ENCODE measurements at regions not wholly inside any gene's neighbourhood (a gene's known extent, or its start where the extent isn't known, plus 50 kb on each side); places are given as distances from the start of the nearest gene placed in this dataset.

DNA sequence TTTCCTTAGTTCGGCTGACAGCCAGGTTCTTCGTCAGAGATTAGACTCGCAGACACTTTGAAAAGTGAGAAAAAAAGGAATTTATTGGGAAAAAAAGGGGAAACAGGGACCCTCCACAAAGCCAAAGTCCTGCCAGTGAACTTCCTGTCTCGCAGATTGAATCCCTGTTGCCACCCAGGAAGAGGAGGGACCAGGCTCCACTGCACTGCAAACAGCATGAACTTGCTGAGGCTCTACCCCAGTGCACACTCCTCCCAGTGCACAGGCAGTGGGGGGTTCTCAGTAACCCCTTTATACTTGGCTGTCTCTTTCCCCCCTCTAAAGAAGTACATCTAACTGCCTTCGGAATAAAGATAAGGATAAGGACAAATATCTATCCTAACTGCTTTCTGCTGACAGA lies 959.0 kb downstream of the GRIK2 start:
- Histone ChIP-seq H2AFZ (ENCODE audit: low read depth) (no peak overlapping the region), H3K27me3 (ENCODE audit: insufficient read depth, low read depth) (no peaks in the 10 kb centered on the region), H3K9ac (no peak overlapping the region), H3K27ac (no peak overlapping the region), H3K4me3 (IDR thresholded peaks at IDR 0.05; ENCODE audit: insufficient read depth, low read depth, low read length) (no peak overlapping the region), H3K4me1 (ENCODE audit: low read depth, poor library complexity, severe bottlenecking) (no peaks in the 10 kb centered on the region), H3K36me3 (ENCODE audit: insufficient read depth) (no peaks in the 10 kb centered on the region), H3K79me2 (ENCODE audit: insufficient read depth, low read depth) (no peaks in the 10 kb centered on the region), H3K4me2 (no peak overlapping the region), H4K20me1 (ENCODE audit: insufficient read depth) (no peaks in the 10 kb centered on the region)
- TF ChIP-seq, protein P1, sequence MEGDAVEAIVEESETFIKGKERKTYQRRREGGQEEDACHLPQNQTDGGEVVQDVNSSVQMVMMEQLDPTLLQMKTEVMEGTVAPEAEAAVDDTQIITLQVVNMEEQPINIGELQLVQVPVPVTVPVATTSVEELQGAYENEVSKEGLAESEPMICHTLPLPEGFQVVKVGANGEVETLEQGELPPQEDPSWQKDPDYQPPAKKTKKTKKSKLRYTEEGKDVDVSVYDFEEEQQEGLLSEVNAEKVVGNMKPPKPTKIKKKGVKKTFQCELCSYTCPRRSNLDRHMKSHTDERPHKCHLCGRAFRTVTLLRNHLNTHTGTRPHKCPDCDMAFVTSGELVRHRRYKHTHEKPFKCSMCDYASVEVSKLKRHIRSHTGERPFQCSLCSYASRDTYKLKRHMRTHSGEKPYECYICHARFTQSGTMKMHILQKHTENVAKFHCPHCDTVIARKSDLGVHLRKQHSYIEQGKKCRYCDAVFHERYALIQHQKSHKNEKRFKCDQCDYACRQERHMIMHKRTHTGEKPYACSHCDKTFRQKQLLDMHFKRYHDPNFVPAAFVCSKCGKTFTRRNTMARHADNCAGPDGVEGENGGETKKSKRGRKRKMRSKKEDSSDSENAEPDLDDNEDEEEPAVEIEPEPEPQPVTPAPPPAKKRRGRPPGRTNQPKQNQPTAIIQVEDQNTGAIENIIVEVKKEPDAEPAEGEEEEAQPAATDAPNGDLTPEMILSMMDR (conservative IDR thresholded peaks at IDR 0.05; ENCODE audit: low read depth, low read length): no peak

DNA sequence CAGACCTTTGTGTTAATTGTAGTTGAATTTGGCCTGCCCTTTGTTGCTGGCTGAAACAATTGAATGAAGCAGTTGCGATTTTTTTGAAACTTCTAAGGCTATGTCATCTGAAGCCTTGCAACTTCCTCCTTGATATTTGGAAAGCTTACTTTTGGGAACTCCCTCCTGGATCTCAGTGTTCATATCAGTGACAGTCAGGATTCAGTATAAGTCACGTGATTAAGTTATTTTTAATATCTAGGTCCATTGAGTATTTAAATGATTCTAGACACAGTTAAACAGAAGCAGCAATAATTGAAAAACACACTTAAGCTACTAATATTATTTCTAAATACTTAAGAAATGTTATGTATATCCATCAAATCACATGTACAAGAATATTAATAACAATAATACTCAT lies 951.3 kb downstream of the GRIK2 start:
- Histone ChIP-seq H3K4me3 (IDR thresholded peaks at IDR 0.05; ENCODE audit: insufficient read depth, low read depth, low read length) (no peak overlapping the region), H3K27ac (no peak overlapping the region), H3K9ac (no peak overlapping the region), H2AFZ (ENCODE audit: low read depth) (no peak overlapping the region), H3K27me3 (ENCODE audit: insufficient read depth, low read depth) (no peaks in the 10 kb centered on the region), H4K20me1 (ENCODE audit: insufficient read depth) (no peaks in the 10 kb centered on the region), H3K4me1 (ENCODE audit: low read depth, poor library complexity, severe bottlenecking) (no peaks in the 10 kb centered on the region), H3K79me2 (ENCODE audit: insufficient read depth, low read depth) (no peaks in the 10 kb centered on the region), H3K4me2 (no peak overlapping the region), H3K36me3 (ENCODE audit: insufficient read depth) (no peaks in the 10 kb centered on the region)
- TF ChIP-seq, protein P1 (conservative IDR thresholded peaks at IDR 0.05; ENCODE audit: low read depth, low read length): no peak

DNA sequence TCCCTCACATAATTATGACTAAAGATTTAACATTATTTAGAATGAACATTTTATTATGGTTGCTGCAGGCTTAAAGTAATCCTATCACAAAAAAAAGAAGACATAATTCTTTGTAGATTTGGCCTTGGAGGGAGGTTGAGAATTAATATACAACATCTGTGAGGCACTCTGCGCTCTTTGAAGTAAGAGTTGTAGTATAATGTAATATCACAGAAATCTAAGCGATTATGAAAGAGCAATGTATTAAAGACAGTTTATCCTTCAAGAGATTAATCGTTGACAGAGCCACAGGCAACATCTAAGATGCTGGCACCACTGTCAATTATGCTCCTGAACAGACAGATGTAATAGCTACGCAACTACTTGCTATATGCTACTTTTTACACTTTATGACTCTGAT lies 946.8 kb downstream of the GRIK2 start:
- no peak overlapping the region for H3K4me3 ChIP-seq (IDR thresholded peaks at IDR 0.05; ENCODE audit: insufficient read depth, low read depth, low read length)
- no peak overlapping the region for H2AFZ ChIP-seq (ENCODE audit: low read depth)
- no peak overlapping the region for H3K4me2 ChIP-seq
- no peaks in the 10 kb centered on the region for H3K79me2 ChIP-seq (ENCODE audit: insufficient read depth, low read depth)
- H3K9ac ChIP-seq: no peak overlapping the region
- no peaks in the 10 kb centered on the region for H3K4me1 ChIP-seq (ENCODE audit: low read depth, poor library complexity, severe bottlenecking)
- no peak overlapping the region for H3K27ac ChIP-seq
- no peaks in the 10 kb centered on the region for H3K27me3 ChIP-seq (ENCODE audit: insufficient read depth, low read depth)
- H4K20me1 ChIP-seq (ENCODE audit: insufficient read depth): no peaks in the 10 kb centered on the region
- no peaks in the 10 kb centered on the region for H3K36me3 ChIP-seq (ENCODE audit: insufficient read depth)
- TF ChIP-seq, protein P1 (conservative IDR thresholded peaks at IDR 0.05; ENCODE audit: low read depth, low read length): no peak

DNA sequence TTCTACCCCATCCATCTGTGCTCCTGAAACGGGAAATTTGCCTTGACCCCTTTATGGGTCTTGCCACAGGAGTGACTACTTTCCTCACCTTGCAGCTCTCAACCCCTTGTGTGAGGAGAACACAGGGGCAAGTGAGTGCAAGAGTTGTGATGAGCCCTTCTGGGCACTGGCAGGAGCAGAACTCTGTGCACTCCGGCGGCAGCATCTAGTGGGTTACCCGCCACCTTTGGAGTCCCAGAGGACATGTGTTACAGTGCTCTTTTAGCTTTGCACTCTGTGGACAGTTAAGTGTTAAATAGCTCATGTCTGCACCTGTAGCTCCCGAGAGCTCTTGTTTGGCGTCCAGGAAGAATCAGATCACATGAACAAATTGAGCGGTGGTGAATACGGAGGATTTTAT lies 940.2 kb downstream of the GRIK2 start:
- TF ChIP-seq, protein P1 (conservative IDR thresholded peaks at IDR 0.05; ENCODE audit: low read depth, low read length): no peak
- Histone ChIP-seq H3K4me2 (no peak overlapping the region), H3K27me3 (ENCODE audit: insufficient read depth, low read depth) (no peaks in the 10 kb centered on the region), H3K4me3 (IDR thresholded peaks at IDR 0.05; ENCODE audit: insufficient read depth, low read depth, low read length) (no peak overlapping the region), H3K4me1 (ENCODE audit: low read depth, poor library complexity, severe bottlenecking) (no peaks in the 10 kb centered on the region), H3K36me3 (ENCODE audit: insufficient read depth) (no peaks in the 10 kb centered on the region), H2AFZ (ENCODE audit: low read depth) (no peak overlapping the region), H3K27ac (no peak overlapping the region), H3K79me2 (ENCODE audit: insufficient read depth, low read depth) (no peaks in the 10 kb centered on the region), H3K9ac (no peak overlapping the region), H4K20me1 (ENCODE audit: insufficient read depth) (no peaks in the 10 kb centered on the region)
